ENCODE measurements at regions not wholly inside any gene's neighbourhood (a gene's known extent, or its start where the extent isn't known, plus 50 kb on each side); places are given as distances from the start of the nearest gene placed in this dataset.

GRCh38 chr20:52585333-52585732 lies 386.8 kb upstream of the TSHZ2 start:
- no peak for DNase-seq
- H3K27me3 ChIP-seq (ENCODE audit: low read depth): no peaks in the 10 kb centered on the region
- H3K27ac ChIP-seq: no peak overlapping the region
- TF ChIP-seq CTCF (IDR thresholded peaks at IDR 0.05): no peak
- H3K4me1 ChIP-seq: no peaks in the 10 kb centered on the region
- ATAC-seq: no peak
- H3K36me3 ChIP-seq: no peaks in the 10 kb centered on the region
- no peak overlapping the region for H3K4me3 ChIP-seq
- intact Hi-C loops (cut with DNase I): no loop called here
- H3K9me3 ChIP-seq: no peaks in the 10 kb centered on the region

- ATAC-seq (no peak), DNase-seq (no peak)
- H3K36me3 ChIP-seq: no peaks in the 10 kb centered on the region
- H3K27me3 ChIP-seq (ENCODE audit: low read depth): no peaks in the 10 kb centered on the region
- no peaks in the 10 kb centered on the region for H3K9me3 ChIP-seq
- H3K4me1 ChIP-seq: no peaks in the 10 kb centered on the region
- H3K4me3 ChIP-seq: no peak overlapping the region
- no peak overlapping the region for H3K27ac ChIP-seq
- intact Hi-C loops (cut with DNase I): no loop called here
- no peak for TF ChIP-seq CTCF (IDR thresholded peaks at IDR 0.05)
Measured at GRCh38 chr20:52578559-52578958, 387.0 kb upstream of the ZFP64 start.

GRCh38 chr20:52577696-52578095 lies 386.1 kb upstream of the ZFP64 start:
- Histone ChIP-seq H3K36me3 (no peaks in the 10 kb centered on the region), H3K4me1 (no peaks in the 10 kb centered on the region), H3K9me3 (no peaks in the 10 kb centered on the region), H3K4me3 (no peak overlapping the region), H3K27me3 (ENCODE audit: low read depth) (no peaks in the 10 kb centered on the region), H3K27ac (no peak overlapping the region)
- no peak for TF ChIP-seq CTCF (IDR thresholded peaks at IDR 0.05)
- intact Hi-C loops (cut with DNase I): no loop called here
- ATAC-seq: no peak
- no peak for DNase-seq

- DNase-seq: no peak
- no peak for ATAC-seq
- TF ChIP-seq CTCF (IDR thresholded peaks at IDR 0.05): no peak
- Histone ChIP-seq H3K27ac (no peak overlapping the region), H3K9me3 (no peaks in the 10 kb centered on the region), H3K27me3 (ENCODE audit: low read depth) (no peaks in the 10 kb centered on the region), H3K4me3 (no peak overlapping the region), H3K36me3 (no peaks in the 10 kb centered on the region), H3K4me1 (no peaks in the 10 kb centered on the region)
- intact Hi-C loops (cut with DNase I): no loop called here
Measured at GRCh38 chr20:52572687-52573086, 381.1 kb upstream of the ZFP64 start.

GRCh38 chr20:52569201-52569600 lies 377.6 kb upstream of the ZFP64 start:
- no peak for TF ChIP-seq CTCF (IDR thresholded peaks at IDR 0.05)
- H3K27ac ChIP-seq: no peak overlapping the region

GRCh38 chr20:52565614-52566013 lies 374.0 kb upstream of the ZFP64 start:
- Histone ChIP-seq H3K27ac (no peak overlapping the region), H3K4me3 (no peak overlapping the region), H3K27me3 (ENCODE audit: low read depth) (no peaks in the 10 kb centered on the region), H3K36me3 (no peaks in the 10 kb centered on the region), H3K4me1 (no peaks in the 10 kb centered on the region), H3K9me3 (no peaks in the 10 kb centered on the region)
- intact Hi-C loops (cut with DNase I): no loop called here
- ATAC-seq: no peak
- DNase-seq: no peak
- no peak for TF ChIP-seq CTCF (IDR thresholded peaks at IDR 0.05)

More at GRCh38 chr20:52569201-52569600, 377.6 kb upstream of the ZFP64 start:
- DNase-seq (no peak), ATAC-seq (no peak)
- Histone ChIP-seq H3K4me3 (no peak overlapping the region), H3K36me3 (no peaks in the 10 kb centered on the region), H3K4me1 (no peaks in the 10 kb centered on the region), H3K9me3 (no peaks in the 10 kb centered on the region), H3K27me3 (ENCODE audit: low read depth) (no peaks in the 10 kb centered on the region)
- intact Hi-C loops (cut with DNase I): no loop called here

Measured in lower lobe of right lung (tissue), 2 donors.